Mammary epithelial cell (primary cell): ENCODE measurements at regions not wholly inside any gene's neighbourhood (a gene's known extent, or its start where the extent isn't known, plus 50 kb on each side); places are given as distances from the start of the nearest gene placed in this dataset.

Source experiments
- CTCF ChIP-seq, 2 donors: IDR thresholded peaks in 1 of 2; conservative IDR thresholded peaks in 1 of 2; 2 replicates each; pipeline ENCODE4 v1.5.1; 2011 to 2012; ENCODE audit warnings: inconsistent platforms in 2 of 2, low read length in 2 of 2, mild to moderate bottlenecking in 2 of 2, control low read depth in 1 of 2, low read depth in 1 of 2; ENCODE audit not compliant: insufficient read depth in 1 of 2; ENCODE audit errors: extremely low read depth in 1 of 2
- EZH2 ChIP-seq: IDR thresholded peaks from 2 replicates; pipeline ENCODE4 v1.6.1; 2012; ENCODE audit warnings: low read length, inconsistent platforms, borderline replicate concordance

- TF ChIP-seq EZH2 (no peak), CTCF (conservative IDR thresholded peaks at IDR 0.05 in 1 of 2, IDR thresholded peaks at IDR 0.05 in 1 of 2; ENCODE audit: extremely low read depth in 1 of 2, insufficient read depth in 1 of 2, low read depth in 1 of 2, low read length in 2 of 2) (no peak)
Observed at GRCh38 chr13:86737334-86737932, 933.7 kb upstream of the SLITRK5 start.
